ENCODE measurements at regions not wholly inside any gene's neighbourhood (a gene's known extent, or its start where the extent isn't known, plus 50 kb on each side); places are given as distances from the start of the nearest gene placed in this dataset.

GRCh38 chr10:118835682-118836326, 81.0 kb upstream of the CACUL1 start:
- DNase-seq (ENCODE audit: low spot score): no peak

GRCh38 chr10:118838364-118838763, 83.6 kb upstream of the CACUL1 start:
- no peak for DNase-seq (ENCODE audit: low spot score)

GRCh38 chr10:118839348-118839747, 84.6 kb upstream of the CACUL1 start:
- no peak for DNase-seq (ENCODE audit: low spot score)

GRCh38 chr10:118840071-118840775, 85.5 kb upstream of the CACUL1 start:
- DNase-seq (ENCODE audit: low spot score): no peak

GRCh38 chr10:118840776-118841468, 86.2 kb upstream of the CACUL1 start:
- no peak for DNase-seq (ENCODE audit: low spot score)

- DNase-seq (ENCODE audit: low spot score): no peak
Observed at GRCh38 chr10:118841881-118842605, 87.3 kb upstream of the CACUL1 start.

GRCh38 chr10:118842843-118843624, 88.3 kb upstream of the CACUL1 start:
- peak; percentile 36 for DNase-seq (ENCODE audit: low spot score)

- DNase-seq (ENCODE audit: low spot score): no peak
Observed at GRCh38 chr10:118843647-118844265, 89.0 kb upstream of the CACUL1 start.

- DNase-seq (ENCODE audit: low spot score): no peak
Observed at GRCh38 chr10:118844731-118845521, 90.2 kb upstream of the CACUL1 start.

GRCh38 chr10:118845776-118846175, 91.0 kb upstream of the CACUL1 start:
- DNase-seq (ENCODE audit: low spot score): no peak

GRCh38 chr10:118850418-118851061, 95.8 kb upstream of the CACUL1 start:
- peak; percentile 63 for DNase-seq (ENCODE audit: low spot score)

- no peak for DNase-seq (ENCODE audit: low spot score)
Observed at GRCh38 chr10:118851062-118852035, 96.6 kb upstream of the CACUL1 start.

GRCh38 chr10:118853916-118854315, 99.1 kb upstream of the CACUL1 start:
- DNase-seq (ENCODE audit: low spot score): no peak

GRCh38 chr10:118856106-118856505, 101.3 kb upstream of the CACUL1 start:
- no peak for DNase-seq (ENCODE audit: low spot score)

GRCh38 chr10:118865998-118866693, 111.4 kb upstream of the CACUL1 start:
- DNase-seq (ENCODE audit: low spot score): peak; percentile 43

GRCh38 chr10:118867768-118868167, 113.0 kb upstream of the CACUL1 start:
- no peak for DNase-seq (ENCODE audit: low spot score)

- no peak for DNase-seq (ENCODE audit: low spot score)
Observed at GRCh38 chr10:118868589-118868988, 113.8 kb upstream of the CACUL1 start.

All from SK-N-DZ (cell line).